ENCODE measurements at regions not wholly inside any gene's neighbourhood (a gene's known extent, or its start where the extent isn't known, plus 50 kb on each side); places are given as distances from the start of the nearest gene placed in this dataset.

GRCh38 chr14:94880876-94881275 lies 111.0 kb upstream of the GSC start:
- H3K27ac Mint-ChIP-seq (ENCODE audit: unreplicated experiment), result no peak overlapping the region
- DNase-seq, result no peak
- no peaks in the 10 kb centered on the region for H3K9me3 Mint-ChIP-seq (ENCODE audit: unreplicated experiment)
- H3K4me3 Mint-ChIP-seq (ENCODE audit: unreplicated experiment), result no peak overlapping the region
- H3K27me3 Mint-ChIP-seq (ENCODE audit: unreplicated experiment), result peaks cover 3% of the 10 kb centered on the region
- H3K36me3 Mint-ChIP-seq (ENCODE audit: unreplicated experiment), result peaks cover 4% of the 10 kb centered on the region
- no peaks in the 10 kb centered on the region for H3K4me1 Mint-ChIP-seq (ENCODE audit: low read depth, unreplicated experiment)
- TF ChIP-seq CTCF (IDR thresholded peaks at IDR 0.05; ENCODE audit: partially characterized antibody, unreplicated experiment), result no peak

GRCh38 chr14:94880106-94880505 lies 110.2 kb upstream of the GSC start:
- TF ChIP-seq CTCF (IDR thresholded peaks at IDR 0.05; ENCODE audit: partially characterized antibody, unreplicated experiment), result no peak
- DNase-seq, result no peak
- Mint-ChIP-seq H3K4me3 (ENCODE audit: unreplicated experiment) (no peak overlapping the region), H3K4me1 (ENCODE audit: low read depth, unreplicated experiment) (no peaks in the 10 kb centered on the region), H3K36me3 (ENCODE audit: unreplicated experiment) (peaks cover 4% of the 10 kb centered on the region), H3K9me3 (ENCODE audit: unreplicated experiment) (no peaks in the 10 kb centered on the region), H3K27ac (ENCODE audit: unreplicated experiment) (no peak overlapping the region), H3K27me3 (ENCODE audit: unreplicated experiment) (peaks cover 2% of the 10 kb centered on the region)

GRCh38 chr14:94879537-94879936 lies 109.6 kb upstream of the GSC start:
- Mint-ChIP-seq H3K4me3 (ENCODE audit: unreplicated experiment) (no peak overlapping the region), H3K27ac (ENCODE audit: unreplicated experiment) (no peak overlapping the region), H3K4me1 (ENCODE audit: low read depth, unreplicated experiment) (no peaks in the 10 kb centered on the region), H3K9me3 (ENCODE audit: unreplicated experiment) (no peaks in the 10 kb centered on the region), H3K27me3 (ENCODE audit: unreplicated experiment) (no peaks in the 10 kb centered on the region), H3K36me3 (ENCODE audit: unreplicated experiment) (peaks cover 4% of the 10 kb centered on the region)
- no peak for DNase-seq
- no peak for TF ChIP-seq CTCF (IDR thresholded peaks at IDR 0.05; ENCODE audit: partially characterized antibody, unreplicated experiment)

GRCh38 chr14:94876306-94876705 lies 106.4 kb upstream of the GSC start:
- Mint-ChIP-seq H3K4me1 (ENCODE audit: low read depth, unreplicated experiment) (no peaks in the 10 kb centered on the region), H3K27ac (ENCODE audit: unreplicated experiment) (no peak overlapping the region), H3K4me3 (ENCODE audit: unreplicated experiment) (no peak overlapping the region), H3K9me3 (ENCODE audit: unreplicated experiment) (no peaks in the 10 kb centered on the region), H3K27me3 (ENCODE audit: unreplicated experiment) (no peaks in the 10 kb centered on the region), H3K36me3 (ENCODE audit: unreplicated experiment) (no peaks in the 10 kb centered on the region)
- no peak for DNase-seq
- TF ChIP-seq CTCF (IDR thresholded peaks at IDR 0.05; ENCODE audit: partially characterized antibody, unreplicated experiment), result no peak

- Mint-ChIP-seq H3K4me3 (ENCODE audit: unreplicated experiment) (no peak overlapping the region), H3K27me3 (ENCODE audit: unreplicated experiment) (no peaks in the 10 kb centered on the region), H3K4me1 (ENCODE audit: low read depth, unreplicated experiment) (no peaks in the 10 kb centered on the region), H3K9me3 (ENCODE audit: unreplicated experiment) (no peaks in the 10 kb centered on the region), H3K36me3 (ENCODE audit: unreplicated experiment) (no peaks in the 10 kb centered on the region), H3K27ac (ENCODE audit: unreplicated experiment) (no peak overlapping the region)
- DNase-seq, result no peak
- no peak for TF ChIP-seq CTCF (IDR thresholded peaks at IDR 0.05; ENCODE audit: partially characterized antibody, unreplicated experiment)
These were observed 105.3 kb upstream of the GSC start for GRCh38 chr14:94875256-94875655.

Data from glutamatergic neuron (in vitro differentiated cells).